ENCODE measurements at regions not wholly inside any gene's neighbourhood (a gene's known extent, or its start where the extent isn't known, plus 50 kb on each side); places are given as distances from the start of the nearest gene placed in this dataset.

DNA sequence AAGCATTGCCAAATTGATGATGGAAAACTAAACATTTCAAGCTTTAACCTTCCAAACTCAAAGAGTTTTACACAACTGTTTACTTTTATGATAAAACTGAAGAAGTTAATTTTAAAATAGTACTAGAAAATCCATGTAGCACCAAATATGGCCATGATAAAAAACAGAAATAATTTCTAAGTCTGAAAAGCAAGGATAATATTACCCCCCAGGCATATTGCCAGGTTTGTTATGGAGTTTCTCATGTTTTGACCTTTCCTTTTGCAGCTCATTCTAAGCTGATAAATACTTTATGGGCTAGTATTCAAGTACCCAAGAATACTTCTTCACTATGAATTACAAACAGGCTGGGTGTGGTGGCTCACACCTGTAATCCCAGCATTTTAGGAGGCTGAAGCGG lies 209.9 kb upstream of the ZFP64 start:
- H3K9ac ChIP-seq (ENCODE audit: low read depth, low read length, poor library complexity, severe bottlenecking), result no peak overlapping the region
- H3K4me2 ChIP-seq (ENCODE audit: low read depth, low read length, poor library complexity, severe bottlenecking), result no peak overlapping the region
- H4K20me1 ChIP-seq (ENCODE audit: insufficient read depth, low read length, poor library complexity, severe bottlenecking), result no peaks in the 10 kb centered on the region
- H3K4me3 ChIP-seq (ENCODE audit: low read length, poor library complexity, severe bottlenecking), result no peak overlapping the region
- H3K4me1 ChIP-seq (ENCODE audit: insufficient read depth, low read length, poor library complexity, severe bottlenecking), result no peaks in the 10 kb centered on the region
- H3K27me3 ChIP-seq (ENCODE audit: insufficient read depth, low read length, poor library complexity, severe bottlenecking), result no peaks in the 10 kb centered on the region
- H3K79me2 ChIP-seq (ENCODE audit: insufficient read depth, low read length), result no peaks in the 10 kb centered on the region
- no peaks in the 10 kb centered on the region for H3F3A ChIP-seq (ENCODE audit: low read depth)
- no peaks in the 10 kb centered on the region for H3K9me2 ChIP-seq (replicated peaks; ENCODE audit: low read depth, low read length)
- no peak overlapping the region for H2AFZ ChIP-seq (ENCODE audit: low read length)
- H3K9me3 ChIP-seq (ENCODE audit: insufficient read depth, low read depth, low read length), result no peaks in the 10 kb centered on the region
- TF ChIP-seq, protein P1, sequence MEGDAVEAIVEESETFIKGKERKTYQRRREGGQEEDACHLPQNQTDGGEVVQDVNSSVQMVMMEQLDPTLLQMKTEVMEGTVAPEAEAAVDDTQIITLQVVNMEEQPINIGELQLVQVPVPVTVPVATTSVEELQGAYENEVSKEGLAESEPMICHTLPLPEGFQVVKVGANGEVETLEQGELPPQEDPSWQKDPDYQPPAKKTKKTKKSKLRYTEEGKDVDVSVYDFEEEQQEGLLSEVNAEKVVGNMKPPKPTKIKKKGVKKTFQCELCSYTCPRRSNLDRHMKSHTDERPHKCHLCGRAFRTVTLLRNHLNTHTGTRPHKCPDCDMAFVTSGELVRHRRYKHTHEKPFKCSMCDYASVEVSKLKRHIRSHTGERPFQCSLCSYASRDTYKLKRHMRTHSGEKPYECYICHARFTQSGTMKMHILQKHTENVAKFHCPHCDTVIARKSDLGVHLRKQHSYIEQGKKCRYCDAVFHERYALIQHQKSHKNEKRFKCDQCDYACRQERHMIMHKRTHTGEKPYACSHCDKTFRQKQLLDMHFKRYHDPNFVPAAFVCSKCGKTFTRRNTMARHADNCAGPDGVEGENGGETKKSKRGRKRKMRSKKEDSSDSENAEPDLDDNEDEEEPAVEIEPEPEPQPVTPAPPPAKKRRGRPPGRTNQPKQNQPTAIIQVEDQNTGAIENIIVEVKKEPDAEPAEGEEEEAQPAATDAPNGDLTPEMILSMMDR (conservative IDR thresholded peaks at IDR 0.05; ENCODE audit: low read length), result no peak
- TF ChIP-seq EZH2phosphoT487 (IDR thresholded peaks at IDR 0.05; ENCODE audit: borderline replicate concordance), result no peak
- H3K36me3 ChIP-seq (ENCODE audit: insufficient read depth, low read length), result no peaks in the 10 kb centered on the region

DNA sequence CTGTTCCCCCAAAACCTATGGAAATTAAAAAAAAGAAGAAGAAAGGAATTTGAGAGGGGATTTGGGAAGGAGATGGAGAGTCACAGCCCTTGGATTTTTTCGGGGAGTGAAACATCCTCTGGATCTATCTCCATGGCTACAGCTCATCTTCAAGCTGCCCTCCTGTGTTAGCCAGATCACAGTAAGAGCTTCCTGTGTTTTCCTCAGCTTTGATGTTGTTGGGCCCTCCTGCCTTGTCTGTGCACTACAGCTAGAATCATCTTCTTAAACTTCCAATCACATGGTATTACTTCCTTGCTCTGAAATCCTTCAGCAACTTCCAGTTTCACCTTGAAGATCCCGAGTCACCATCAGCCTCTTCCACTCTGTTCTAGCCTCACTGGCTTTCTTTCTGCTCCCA lies 207.8 kb upstream of the ZFP64 start:
- H2AFZ ChIP-seq (ENCODE audit: low read length), result no peak overlapping the region
- no peaks in the 10 kb centered on the region for H4K20me1 ChIP-seq (ENCODE audit: insufficient read depth, low read length, poor library complexity, severe bottlenecking)
- H3K36me3 ChIP-seq (ENCODE audit: insufficient read depth, low read length), result no peaks in the 10 kb centered on the region
- no peak for TF ChIP-seq EZH2phosphoT487 (IDR thresholded peaks at IDR 0.05; ENCODE audit: borderline replicate concordance)
- TF ChIP-seq, protein P1 (conservative IDR thresholded peaks at IDR 0.05; ENCODE audit: low read length), result no peak
- H3K4me3 ChIP-seq (ENCODE audit: low read length, poor library complexity, severe bottlenecking), result no peak overlapping the region
- no peak overlapping the region for H3K4me2 ChIP-seq (ENCODE audit: low read depth, low read length, poor library complexity, severe bottlenecking)
- H3K9me3 ChIP-seq (ENCODE audit: insufficient read depth, low read depth, low read length), result no peaks in the 10 kb centered on the region
- no peaks in the 10 kb centered on the region for H3K79me2 ChIP-seq (ENCODE audit: insufficient read depth, low read length)
- no peaks in the 10 kb centered on the region for H3K9me2 ChIP-seq (replicated peaks; ENCODE audit: low read depth, low read length)
- H3K9ac ChIP-seq (ENCODE audit: low read depth, low read length, poor library complexity, severe bottlenecking), result no peak overlapping the region
- no peaks in the 10 kb centered on the region for H3K27me3 ChIP-seq (ENCODE audit: insufficient read depth, low read length, poor library complexity, severe bottlenecking)
- H3F3A ChIP-seq (ENCODE audit: low read depth), result no peaks in the 10 kb centered on the region
- no peaks in the 10 kb centered on the region for H3K4me1 ChIP-seq (ENCODE audit: insufficient read depth, low read length, poor library complexity, severe bottlenecking)

DNA sequence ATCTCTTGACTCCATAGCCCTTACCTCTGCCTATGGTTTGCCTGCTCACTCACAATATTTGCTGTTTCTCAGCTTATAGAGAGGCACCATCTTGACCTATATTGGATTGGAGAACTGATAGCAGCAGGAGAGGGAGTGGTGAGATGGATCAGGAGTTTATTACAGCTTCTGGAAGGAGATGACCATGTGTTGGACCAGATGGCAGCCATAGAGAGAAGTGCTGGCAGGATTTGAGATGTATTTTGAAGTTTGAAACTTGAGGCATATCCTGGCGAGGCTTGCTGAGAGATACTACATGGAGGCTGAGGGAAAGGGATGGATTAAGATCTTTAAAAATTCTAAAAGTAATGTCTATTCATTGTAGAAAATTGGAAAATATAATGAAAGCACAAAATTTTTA lies 198.0 kb upstream of the ZFP64 start:
- H4K20me1 ChIP-seq (ENCODE audit: insufficient read depth, low read length, poor library complexity, severe bottlenecking), result no peaks in the 10 kb centered on the region
- TF ChIP-seq EZH2phosphoT487 (IDR thresholded peaks at IDR 0.05; ENCODE audit: borderline replicate concordance), result no peak
- TF ChIP-seq, protein P1 (conservative IDR thresholded peaks at IDR 0.05; ENCODE audit: low read length), result no peak
- H3K79me2 ChIP-seq (ENCODE audit: insufficient read depth, low read length), result no peaks in the 10 kb centered on the region
- no peaks in the 10 kb centered on the region for H3F3A ChIP-seq (ENCODE audit: low read depth)
- no peaks in the 10 kb centered on the region for H3K9me3 ChIP-seq (ENCODE audit: insufficient read depth, low read depth, low read length)
- no peak overlapping the region for H3K4me3 ChIP-seq (ENCODE audit: low read length, poor library complexity, severe bottlenecking)
- H2AFZ ChIP-seq (ENCODE audit: low read length), result no peak overlapping the region
- no peaks in the 10 kb centered on the region for H3K9me2 ChIP-seq (replicated peaks; ENCODE audit: low read depth, low read length)
- no peak overlapping the region for H3K9ac ChIP-seq (ENCODE audit: low read depth, low read length, poor library complexity, severe bottlenecking)
- no peaks in the 10 kb centered on the region for H3K4me1 ChIP-seq (ENCODE audit: insufficient read depth, low read length, poor library complexity, severe bottlenecking)
- H3K36me3 ChIP-seq (ENCODE audit: insufficient read depth, low read length), result no peaks in the 10 kb centered on the region
- no peak overlapping the region for H3K4me2 ChIP-seq (ENCODE audit: low read depth, low read length, poor library complexity, severe bottlenecking)
- H3K27me3 ChIP-seq (ENCODE audit: insufficient read depth, low read length, poor library complexity, severe bottlenecking), result no peaks in the 10 kb centered on the region
